ENCODE measurements at regions not wholly inside any gene's neighbourhood (a gene's known extent, or its start where the extent isn't known, plus 50 kb on each side); places are given as distances from the start of the nearest gene placed in this dataset.

DNA sequence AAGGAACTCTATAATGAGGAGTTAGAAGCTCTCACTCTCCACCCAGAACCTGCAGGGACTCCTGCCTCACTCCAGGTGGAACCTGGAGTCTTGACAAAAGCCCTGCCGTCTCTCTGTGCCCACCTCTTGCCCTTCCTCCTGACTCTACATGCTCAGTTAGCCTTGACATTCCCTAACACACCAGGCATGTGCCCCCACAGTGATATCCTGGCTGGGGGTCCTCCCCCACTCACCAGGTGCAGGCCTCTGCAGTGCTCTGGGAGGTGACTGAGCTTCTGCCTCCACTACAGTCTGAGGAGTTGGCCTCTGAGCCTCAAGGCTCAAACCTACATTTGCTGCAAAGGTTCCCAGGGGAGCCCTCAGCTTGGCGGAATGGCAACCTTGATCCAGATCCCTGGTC, 300.7 kb downstream of the ADGRD1 start:
- no peak for TF ChIP-seq CTCF (conservative IDR thresholded peaks at IDR 0.05)
- Mint-ChIP-seq H3K36me3 (ENCODE audit: low read depth) (no peaks in the 10 kb centered on the region), H3K27ac (ENCODE audit: unreplicated experiment) (no peak overlapping the region), H3K27me3 (ENCODE audit: low read depth) (no peaks in the 10 kb centered on the region), H3K4me3 (no peak overlapping the region), H3K9me3 (peaks cover 2% of the 10 kb centered on the region), H3K4me1 (no peaks in the 10 kb centered on the region)
- DNase-seq (ENCODE audit: low read depth, low spot score): no peak

- no peak overlapping the region for H3K4me3 Mint-ChIP-seq
- no peaks in the 10 kb centered on the region for H3K27me3 Mint-ChIP-seq (ENCODE audit: low read depth)
- H3K27ac Mint-ChIP-seq (ENCODE audit: unreplicated experiment): no peak overlapping the region
- H3K4me1 Mint-ChIP-seq: peaks cover 4% of the 10 kb centered on the region
- no peaks in the 10 kb centered on the region for H3K36me3 Mint-ChIP-seq (ENCODE audit: low read depth)
- no peak for DNase-seq (ENCODE audit: low read depth, low spot score)
- no peak for TF ChIP-seq CTCF (conservative IDR thresholded peaks at IDR 0.05)
- H3K9me3 Mint-ChIP-seq: no peaks in the 10 kb centered on the region
These were observed 304.7 kb downstream of the ADGRD1 start for GRCh38 chr12:131258398-131258797.

DNA sequence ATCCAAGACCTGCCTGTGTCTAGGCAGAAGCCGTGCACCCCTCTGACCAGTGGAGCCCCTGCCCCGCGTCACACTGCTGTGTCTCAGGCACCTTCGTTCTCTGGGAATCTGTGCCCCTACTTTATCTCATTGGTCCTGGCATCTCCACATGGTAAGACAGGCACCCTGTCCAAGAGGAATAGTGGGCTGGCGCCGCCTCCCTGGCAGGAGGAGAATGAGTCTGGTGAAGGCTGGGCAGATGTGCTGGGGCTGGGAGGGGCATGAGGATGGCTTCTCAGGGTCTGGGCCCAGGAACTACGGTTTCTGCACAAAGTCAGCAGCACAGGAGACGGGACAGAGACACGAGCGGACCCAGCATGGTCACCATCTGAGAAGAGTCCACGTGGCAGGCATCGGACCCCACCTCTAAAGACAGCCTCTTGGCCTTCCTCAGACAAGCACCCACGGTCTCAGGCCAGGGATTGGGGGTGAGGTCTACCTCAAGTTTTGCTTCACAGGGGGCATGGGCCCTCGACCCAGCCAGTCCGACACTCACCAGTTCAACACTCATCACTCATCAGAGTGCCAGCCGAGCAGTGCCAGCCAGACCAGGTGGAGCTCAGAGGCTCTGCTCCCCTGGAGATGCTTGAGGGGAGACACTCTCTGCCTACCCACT, 306.7 kb downstream of the ADGRD1 start:
- no peaks in the 10 kb centered on the region for H3K27me3 Mint-ChIP-seq (ENCODE audit: low read depth)
- H3K9me3 Mint-ChIP-seq: no peaks in the 10 kb centered on the region
- DNase-seq (ENCODE audit: low read depth, low spot score): no peak
- no peak for TF ChIP-seq CTCF (conservative IDR thresholded peaks at IDR 0.05)
- H3K4me3 Mint-ChIP-seq: no peak overlapping the region
- H3K36me3 Mint-ChIP-seq (ENCODE audit: low read depth): no peaks in the 10 kb centered on the region
- H3K4me1 Mint-ChIP-seq: peaks cover 11% of the 10 kb centered on the region
- no peak overlapping the region for H3K27ac Mint-ChIP-seq (ENCODE audit: unreplicated experiment)

DNA sequence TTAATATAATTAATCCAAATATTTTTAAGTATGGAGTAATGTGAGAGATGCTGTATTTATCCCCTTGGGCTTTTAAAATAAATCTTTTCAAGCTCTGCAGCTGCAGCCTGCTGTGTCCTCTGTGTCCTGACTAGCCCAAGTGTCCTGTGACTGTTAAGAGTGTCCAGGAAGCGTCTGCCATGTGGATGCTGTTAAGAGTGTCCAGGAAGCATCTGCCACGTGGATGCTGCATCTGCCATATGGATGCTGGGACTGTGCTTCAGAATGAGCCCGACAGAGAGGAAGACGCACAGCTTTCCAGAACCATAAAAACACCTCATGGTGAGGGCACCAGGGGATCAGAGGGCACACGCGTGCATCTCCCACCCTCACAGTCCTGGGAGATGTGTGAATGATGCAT, 307.2 kb downstream of the ADGRD1 start:
- Mint-ChIP-seq H3K27ac (ENCODE audit: unreplicated experiment) (no peak overlapping the region), H3K27me3 (ENCODE audit: low read depth) (no peaks in the 10 kb centered on the region), H3K4me3 (no peak overlapping the region), H3K36me3 (ENCODE audit: low read depth) (no peaks in the 10 kb centered on the region), H3K4me1 (peaks cover 14% of the 10 kb centered on the region), H3K9me3 (no peaks in the 10 kb centered on the region)
- DNase-seq (ENCODE audit: low read depth, low spot score): no peak
- TF ChIP-seq CTCF (conservative IDR thresholded peaks at IDR 0.05): no peak

GRCh38 chr12:131261906-131262305, 308.2 kb downstream of the ADGRD1 start:
- peaks cover 19% of the 10 kb centered on the region for H3K4me1 Mint-ChIP-seq
- H3K27ac Mint-ChIP-seq (ENCODE audit: unreplicated experiment): no peak overlapping the region
- DNase-seq (ENCODE audit: low read depth, low spot score): no peak
- TF ChIP-seq CTCF (conservative IDR thresholded peaks at IDR 0.05): no peak
- H3K27me3 Mint-ChIP-seq (ENCODE audit: low read depth): no peaks in the 10 kb centered on the region
- H3K9me3 Mint-ChIP-seq: no peaks in the 10 kb centered on the region
- H3K4me3 Mint-ChIP-seq: no peak overlapping the region
- no peaks in the 10 kb centered on the region for H3K36me3 Mint-ChIP-seq (ENCODE audit: low read depth)

Data from neural crest cell (in vitro differentiated cells).